HG02798 (cell line): ENCODE measurements at regions not wholly inside any gene's neighbourhood (a gene's known extent, or its start where the extent isn't known, plus 50 kb on each side); places are given as distances from the start of the nearest gene placed in this dataset.

Experiments used
- ATAC-seq: cut with Tn5 transposase; IDR thresholded peaks from one replicate; pipeline ENCODE4 v1.9.1; 2021; ENCODE audit warnings: mild to moderate bottlenecking; ENCODE audit not compliant: unreplicated experiment, poor library complexity

GRCh38 chrX:96611619-96612362, 72.9 kb upstream of the DIAPH2 start:
- no peak for ATAC-seq

- no peak for ATAC-seq
Measured at GRCh38 chrX:96615448-96615847, 69.2 kb upstream of the DIAPH2 start.

- no peak for ATAC-seq
Measured at GRCh38 chrX:96619588-96619987, 65.1 kb upstream of the DIAPH2 start.

GRCh38 chrX:96621811-96622210, 62.8 kb upstream of the DIAPH2 start:
- ATAC-seq = no peak
